GM21576 (cell line): ENCODE measurements at regions not wholly inside any gene's neighbourhood (a gene's known extent, or its start where the extent isn't known, plus 50 kb on each side); places are given as distances from the start of the nearest gene placed in this dataset.
"Not testable (repeated sequence)": the region's sequence is repeated elsewhere in the genome, so short reads cannot be mapped to it uniquely, and the experiment has no call there.

Source experiments
- ATAC-seq: cut with Tn5 transposase; IDR thresholded peaks from one replicate; pipeline ENCODE4 v1.9.1; 2021; ENCODE audit warnings: mild to moderate bottlenecking, moderate library complexity; ENCODE audit not compliant: unreplicated experiment

DNA sequence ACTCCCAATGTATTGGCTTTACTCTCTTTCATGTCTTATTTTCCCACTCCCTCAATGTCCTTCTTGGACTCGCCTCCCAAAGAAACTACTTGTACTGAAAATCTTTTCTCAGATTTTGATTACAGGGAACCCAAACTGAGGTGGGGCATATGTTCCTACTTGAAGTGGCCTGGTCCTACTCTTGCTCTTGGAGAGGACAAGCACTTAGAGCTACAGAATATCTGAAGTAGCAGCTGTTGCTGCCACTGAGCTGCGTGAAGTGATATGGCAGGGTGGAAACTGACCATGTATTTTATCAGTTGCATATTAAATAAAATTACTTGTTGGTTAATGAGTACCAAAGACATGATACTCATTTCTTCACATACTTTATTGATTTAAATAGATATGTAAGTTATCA is 129.5 kb downstream of the TSEN15 start:
- ATAC-seq: no peak

DNA sequence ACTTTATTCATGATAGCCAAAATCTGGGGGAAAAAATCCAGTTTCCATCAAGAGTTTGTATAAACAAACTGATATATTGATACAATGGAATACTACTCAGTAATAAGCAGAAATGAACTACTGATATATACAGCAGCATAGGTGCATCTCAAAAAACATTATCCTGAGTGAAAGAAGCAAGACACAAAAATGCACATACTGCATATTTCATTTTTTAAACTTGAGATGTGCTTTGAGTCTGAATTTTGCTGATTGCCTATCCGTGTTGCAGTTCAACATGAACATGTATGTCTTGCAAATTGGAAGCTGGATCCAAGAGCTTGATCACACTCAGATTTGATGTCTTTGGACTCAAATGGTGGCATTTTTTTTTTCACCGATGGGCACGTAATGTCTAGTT is 132.4 kb downstream of the TSEN15 start:
- no peak for ATAC-seq

DNA sequence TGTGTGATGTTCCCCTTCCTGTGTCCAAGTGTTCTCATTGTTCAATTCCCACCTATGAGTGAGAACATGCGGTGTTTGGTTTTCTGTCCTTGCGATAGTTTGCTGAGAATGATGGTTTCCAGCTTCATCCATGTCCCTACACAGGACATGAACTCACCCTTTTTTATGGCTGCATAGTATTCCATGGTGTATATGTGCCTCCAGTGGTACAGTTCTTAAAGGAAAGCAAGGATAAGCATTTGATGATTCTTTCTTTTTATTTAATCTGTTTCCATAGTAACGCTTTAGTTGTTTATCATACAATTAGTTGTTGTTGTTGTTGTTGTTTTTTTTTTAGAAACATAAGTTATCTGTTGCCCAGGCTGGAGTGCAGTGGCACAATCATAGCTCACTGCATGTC is 133.1 kb downstream of the TSEN15 start:
- not testable (repeated sequence) for ATAC-seq

DNA sequence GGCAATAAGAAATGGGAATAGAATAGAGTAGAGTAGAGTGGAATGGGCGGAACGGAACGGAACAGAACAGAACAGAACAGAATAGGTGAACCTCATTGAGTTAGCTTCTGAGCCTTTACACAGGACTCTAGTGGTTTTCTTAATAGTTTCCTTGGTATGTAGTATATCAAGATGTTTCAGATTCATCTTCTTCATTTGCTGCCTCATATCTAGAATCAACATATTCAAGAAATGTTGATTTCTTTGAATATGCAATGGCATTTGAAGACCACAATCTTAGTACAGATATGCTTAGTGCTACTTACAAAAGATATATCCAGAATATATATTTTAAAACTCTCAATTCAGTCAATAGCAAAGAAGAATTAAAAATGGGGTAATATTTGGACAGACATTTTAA is 133.8 kb downstream of the TSEN15 start:
- ATAC-seq: no peak

DNA sequence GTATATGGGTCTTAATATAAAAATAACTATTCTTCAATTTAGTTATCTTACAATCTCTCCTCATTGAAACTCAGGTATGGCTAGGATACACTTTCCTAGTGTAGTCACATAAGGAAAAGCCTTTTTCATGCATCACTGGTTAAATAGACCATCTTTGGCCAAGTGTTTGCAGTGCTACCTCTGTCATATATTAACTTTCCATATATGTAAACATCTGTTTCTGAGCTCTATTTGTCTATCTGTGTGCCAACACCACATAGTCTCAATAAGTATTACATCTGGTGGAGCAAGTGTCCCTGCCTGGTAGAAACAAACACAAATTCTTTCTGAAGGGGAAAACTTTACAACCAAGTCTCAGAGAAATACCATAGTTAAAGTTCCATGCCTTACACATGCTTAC is 134.6 kb downstream of the TSEN15 start:
- no peak for ATAC-seq

DNA sequence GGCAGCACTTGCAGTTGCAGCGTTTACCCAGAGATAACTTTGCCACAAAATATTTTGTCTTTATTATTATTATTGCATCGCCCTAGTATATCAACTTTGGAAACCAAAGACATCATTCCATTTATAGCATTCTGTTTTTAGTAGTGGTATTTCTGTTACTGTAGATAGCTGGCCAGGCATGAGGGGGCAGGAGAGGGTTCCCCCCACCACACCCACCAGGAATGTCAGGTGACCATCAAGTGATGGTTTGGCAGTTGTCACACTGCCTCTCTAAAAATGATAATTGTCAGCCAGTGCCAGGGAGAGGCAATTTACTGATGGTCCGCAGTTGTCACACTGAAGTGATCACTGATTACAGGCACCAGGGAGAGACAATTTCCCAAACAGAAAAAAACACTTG is 135.6 kb downstream of the TSEN15 start:
- ATAC-seq: no peak

DNA sequence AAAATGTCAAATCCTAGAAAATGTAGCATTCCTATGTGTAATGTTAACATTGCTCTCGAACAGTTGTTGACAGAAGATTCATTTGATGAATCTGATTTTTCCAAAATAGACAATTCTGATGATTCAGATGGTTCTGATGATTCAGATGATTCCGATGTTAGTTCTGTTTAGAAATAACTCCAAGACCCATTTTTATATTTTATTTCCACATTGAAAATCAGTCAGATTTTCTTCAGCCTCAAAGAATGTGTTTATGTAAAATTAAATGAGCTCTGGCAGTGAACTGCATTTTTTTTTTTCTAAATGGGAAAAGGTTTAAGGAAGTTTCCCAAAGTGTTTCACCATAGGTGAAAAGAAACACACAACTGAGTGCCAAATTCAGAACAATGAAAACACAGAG is 136.5 kb downstream of the TSEN15 start:
- no peak for ATAC-seq

DNA sequence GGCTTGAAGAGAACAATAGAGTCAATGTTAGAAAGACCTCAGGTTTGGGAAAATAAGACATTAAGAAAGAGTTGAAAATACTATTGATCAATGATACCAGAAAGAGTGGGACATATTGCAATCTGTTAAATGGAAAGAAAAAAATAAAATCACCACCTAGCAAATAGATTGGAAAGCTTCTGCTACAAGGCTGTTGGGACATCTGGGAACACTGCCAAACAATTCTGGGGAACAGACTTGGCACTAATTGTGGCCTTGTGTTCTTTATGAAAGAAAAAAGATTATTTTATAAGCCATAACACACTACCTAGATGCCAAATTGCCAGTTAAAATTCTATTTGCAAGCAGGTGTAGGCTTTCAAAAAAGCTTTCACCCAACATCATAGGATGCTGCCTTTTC is 137.8 kb downstream of the TSEN15 start:
- no peak for ATAC-seq

DNA sequence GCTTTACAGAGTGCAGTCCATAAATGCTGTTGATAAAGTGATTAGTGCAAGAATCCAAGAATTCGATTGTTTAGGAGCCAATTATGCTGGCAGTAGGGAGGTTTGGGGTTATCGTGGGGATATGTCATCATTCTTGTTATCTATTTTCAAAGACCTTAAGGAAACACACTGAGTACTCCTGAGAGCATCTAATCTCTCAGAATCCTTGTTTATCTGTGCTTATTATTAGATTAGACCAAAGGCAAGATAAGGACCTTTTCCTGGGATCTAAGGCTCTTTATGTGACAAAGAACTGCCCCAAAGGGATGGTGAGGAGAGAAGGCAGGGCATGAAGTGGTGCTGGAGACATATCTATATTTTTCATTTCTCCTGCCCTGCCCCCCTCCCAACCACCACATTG is 139.1 kb downstream of the TSEN15 start:
- ATAC-seq: no peak

DNA sequence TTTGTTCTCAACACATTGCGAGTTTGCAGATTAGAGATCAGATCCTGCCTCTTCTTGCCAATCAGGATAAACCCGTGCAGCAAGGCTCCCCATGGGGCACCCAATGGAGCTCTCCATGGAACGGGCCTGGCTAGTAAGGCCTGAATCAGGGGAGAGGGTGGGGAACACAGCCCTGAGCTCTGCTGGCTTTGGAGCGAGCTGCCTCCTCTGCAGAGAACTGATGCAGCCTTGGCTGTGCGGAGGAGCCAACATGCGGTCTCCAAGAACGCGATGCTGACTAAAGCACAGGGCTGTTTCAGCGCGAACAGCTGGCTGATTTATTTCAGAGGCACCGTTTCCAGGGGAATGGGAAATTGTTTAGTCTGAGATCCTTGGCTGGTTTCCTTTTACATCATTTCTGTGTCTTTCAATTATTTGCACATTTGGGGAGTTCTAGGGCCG is 139.7 kb downstream of the TSEN15 start:
- no peak for ATAC-seq

DNA sequence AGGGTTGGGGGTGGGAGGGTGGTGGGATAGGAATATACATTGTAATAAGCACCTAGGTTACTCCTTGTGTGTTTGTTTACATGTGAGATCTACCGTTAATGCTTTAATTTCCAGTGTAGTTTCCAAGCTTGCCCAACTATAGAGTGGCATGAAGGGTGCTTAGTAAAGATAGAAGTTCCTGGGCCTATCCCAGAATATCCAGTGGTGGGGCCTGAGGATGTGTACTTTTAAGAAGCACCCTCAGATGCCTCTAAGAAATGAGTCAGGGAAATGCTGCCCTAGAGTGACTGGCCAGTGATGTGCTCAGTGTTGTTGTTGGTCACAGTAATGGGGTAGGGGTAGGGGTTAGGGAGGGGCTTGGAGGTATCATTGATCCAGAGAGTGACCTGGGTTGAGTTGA is 141.3 kb downstream of the TSEN15 start:
- no peak for ATAC-seq

DNA sequence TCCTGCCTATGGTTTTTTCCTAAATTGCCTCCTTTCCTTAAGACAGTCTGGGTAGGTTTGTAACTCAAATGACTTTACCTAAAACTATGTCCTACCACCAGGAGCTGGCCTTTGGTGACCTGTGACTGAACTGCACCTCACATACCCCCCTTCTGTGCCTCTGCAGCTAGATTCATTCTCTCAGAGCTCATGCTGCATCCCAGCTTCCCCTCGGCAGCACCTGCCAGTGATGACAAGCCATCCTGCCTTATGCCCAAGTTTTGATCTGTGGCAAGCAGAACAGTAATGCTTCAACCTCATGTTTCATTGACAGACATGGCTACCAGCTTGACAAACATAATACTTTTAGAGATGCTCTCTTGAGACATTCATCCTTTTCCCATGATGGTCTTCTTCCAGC is 141.9 kb downstream of the TSEN15 start:
- ATAC-seq: no peak

DNA sequence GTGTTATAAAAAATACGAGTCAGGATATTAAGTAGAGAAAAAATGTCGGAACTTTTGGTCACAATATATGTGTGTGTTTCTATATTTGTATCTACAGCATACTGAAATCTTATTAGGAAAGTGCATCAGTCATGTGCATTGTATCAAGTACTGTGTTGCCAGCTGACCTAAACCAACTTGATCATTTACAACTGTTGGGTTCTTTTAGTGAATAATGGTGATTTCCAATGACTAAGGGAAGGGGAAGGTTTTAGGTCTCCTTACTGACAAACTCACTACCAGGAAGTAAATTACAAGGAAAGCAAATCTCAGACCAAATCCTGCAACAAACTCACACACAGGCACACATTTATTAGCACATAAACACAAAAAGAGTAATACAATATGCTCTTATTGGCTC is 142.7 kb downstream of the TSEN15 start:
- no peak for ATAC-seq

DNA sequence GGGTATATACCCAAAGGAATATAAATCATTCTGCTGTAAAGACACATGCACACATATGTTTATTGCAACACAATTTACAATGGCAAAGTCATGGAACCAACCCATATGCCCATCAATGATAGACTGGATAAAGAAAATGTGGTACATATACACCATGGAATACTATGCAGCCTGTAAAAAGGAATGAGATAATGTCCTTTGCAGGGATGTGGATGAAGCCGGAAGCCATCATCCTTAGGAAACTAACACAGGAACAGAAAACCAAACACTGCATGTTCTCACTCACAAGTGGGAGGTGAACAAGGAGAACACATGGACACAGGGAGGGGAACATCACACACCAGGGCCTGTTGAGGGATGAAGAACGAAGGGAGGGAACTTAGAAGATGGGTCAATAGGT is 144.2 kb downstream of the TSEN15 start:
- ATAC-seq: not testable (repeated sequence)

DNA sequence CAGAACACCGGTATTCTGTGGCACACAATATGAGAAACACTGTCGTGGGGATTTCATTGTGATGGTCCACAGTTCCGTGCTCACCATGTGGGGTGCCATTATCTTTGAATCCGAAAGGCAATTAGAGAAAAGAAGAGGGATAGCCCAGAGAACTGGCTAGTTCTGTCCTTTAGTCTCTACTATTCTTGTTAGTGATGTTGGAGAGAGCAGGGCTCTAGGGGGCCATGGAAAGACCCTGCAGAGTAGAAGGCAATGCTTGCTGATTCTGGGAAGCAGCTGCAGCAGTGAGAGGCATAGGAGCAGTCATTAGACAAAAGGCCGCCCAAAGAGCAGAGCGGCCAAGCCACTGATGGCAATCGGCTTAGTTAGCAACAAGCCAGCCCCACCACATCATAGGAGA is 146.3 kb downstream of the TSEN15 start:
- ATAC-seq: no peak

DNA sequence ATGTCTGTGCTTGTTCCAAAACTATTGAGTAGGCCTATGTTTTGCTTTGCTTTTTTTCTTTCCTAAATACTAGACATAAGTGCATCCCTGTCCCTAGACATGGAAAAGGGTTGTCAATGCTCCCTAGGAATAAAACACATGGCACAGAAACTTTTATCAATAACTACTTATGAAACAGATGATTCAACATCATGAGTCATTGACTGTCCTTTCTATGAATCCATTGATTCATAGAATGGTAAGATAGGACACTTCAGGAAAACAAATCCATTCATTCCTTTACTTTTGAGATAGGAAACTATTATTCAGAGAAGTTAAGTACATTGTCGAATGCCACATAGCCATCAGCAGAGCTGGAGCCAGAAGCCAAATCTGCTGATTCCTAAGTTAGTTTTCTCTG is 147.5 kb downstream of the TSEN15 start:
- no peak for ATAC-seq

DNA sequence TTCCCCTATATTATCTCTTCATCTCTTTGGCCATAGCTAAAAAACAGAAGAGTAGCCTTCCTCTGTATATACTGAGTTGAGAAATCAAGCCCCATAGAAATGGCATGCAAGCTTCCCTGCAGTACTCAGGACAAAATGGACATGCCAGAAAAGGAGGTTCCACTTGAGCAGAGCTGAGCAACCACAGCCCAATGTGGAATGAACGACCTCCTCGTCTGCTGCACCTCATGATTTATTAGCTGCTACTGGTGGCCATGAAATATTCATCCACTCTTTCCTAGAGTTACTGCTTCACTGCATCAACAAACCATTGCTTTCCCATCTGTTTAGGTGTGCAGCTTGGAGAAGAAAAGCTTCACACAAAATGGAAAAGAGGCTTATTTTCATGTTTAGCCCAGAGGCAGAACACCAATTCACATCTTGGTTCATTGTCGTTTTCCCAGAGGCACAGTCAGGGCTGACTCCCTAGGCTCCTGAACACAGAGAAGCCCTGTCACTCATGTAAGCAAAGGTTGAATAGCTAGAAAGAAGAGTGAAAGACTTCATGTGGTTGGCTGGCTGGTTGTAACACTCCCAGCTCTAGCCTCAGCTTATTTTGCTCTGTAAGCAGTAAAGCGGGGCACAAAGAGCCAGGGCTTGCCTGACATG is 148.0 kb downstream of the TSEN15 start:
- no peak for ATAC-seq

DNA sequence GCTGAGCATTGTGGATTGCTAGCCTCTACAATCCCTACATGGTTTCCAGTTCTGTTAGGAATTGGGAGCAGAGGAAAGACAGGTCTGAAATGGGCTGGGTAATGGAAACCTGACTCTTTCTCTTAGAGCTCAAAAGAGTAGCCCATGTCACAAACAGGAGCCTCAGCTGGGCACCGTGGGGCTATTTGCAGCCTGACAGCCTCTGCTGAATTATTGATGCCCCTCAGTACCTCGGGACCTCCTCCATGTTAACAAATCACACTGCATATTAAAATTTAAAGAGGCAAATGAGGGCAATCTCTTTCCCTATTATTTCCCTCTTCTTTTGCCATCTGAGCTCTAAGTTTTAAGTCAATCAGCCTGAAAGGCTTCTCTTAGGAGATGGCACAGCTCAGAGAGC is 157.1 kb downstream of the TSEN15 start:
- ATAC-seq: no peak

DNA sequence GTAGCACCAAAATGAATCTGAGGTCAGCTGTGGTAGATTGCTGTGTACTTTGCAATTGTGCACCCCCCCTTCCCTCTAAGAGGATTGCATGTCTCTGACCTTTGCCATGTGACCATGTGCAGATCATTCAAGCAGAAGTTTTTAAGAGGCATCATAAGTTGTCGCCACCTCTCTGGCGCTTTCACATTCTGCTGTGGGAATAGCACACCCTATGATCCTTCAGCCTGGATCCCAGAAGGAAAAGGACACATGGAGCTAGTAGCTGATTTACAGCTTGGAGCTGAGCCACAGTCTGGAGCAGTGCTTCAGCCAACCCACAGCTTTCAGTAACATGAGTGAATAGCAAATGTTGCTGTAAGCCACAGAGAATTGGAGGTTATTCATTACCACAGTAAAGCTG is 158.5 kb downstream of the TSEN15 start:
- no peak for ATAC-seq

DNA sequence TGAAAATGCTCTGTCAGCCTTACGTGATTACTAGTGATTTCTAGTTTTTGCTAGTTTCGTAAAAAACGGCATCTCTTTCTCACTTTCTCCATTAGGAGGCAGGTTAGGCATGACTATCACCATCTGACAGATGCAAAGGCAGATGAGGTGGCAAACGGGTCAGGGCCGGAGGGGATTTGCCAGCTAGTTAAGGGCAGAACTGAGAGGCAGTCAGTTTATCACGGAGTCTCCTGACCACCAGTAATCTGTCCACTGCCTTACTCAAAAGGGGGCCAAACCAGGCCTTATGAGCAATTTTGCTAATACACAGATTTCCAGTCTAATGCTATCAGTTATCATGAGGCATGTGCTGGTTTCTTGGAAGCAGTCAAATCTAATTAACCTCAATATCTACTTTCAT is 159.3 kb downstream of the TSEN15 start:
- no peak for ATAC-seq

DNA sequence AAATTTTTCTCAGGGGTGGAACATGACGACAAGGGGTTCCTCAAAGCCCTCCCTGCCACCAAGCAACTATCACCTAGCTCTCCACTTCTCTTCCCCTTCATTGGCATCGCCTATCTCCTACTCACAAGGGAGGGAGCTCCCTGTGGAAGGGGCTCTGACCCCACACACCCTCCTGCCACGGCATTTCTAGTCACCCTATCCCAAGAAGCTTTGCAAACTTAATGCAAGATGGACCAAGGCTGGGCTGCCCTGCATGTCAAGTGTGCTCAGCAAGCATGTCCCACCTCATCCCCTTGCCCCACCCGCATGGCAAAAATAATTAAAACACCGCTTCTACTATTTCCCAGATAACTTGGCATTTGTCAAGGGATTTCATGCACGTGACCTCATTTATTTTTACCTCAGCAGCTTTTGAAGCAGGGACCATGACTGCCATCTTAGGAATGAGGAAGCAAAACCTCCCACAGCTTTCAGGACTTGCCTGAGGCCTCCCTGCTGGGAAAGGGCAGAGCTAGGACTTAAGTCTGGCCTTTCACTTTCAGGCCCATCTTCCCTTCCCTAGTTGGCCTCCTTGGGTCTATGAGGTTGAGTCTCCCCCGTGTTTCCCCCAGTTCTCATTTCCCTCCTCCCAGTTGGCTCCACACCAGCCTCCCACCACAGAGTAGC is 161.3 kb downstream of the TSEN15 start:
- ATAC-seq: no peak

DNA sequence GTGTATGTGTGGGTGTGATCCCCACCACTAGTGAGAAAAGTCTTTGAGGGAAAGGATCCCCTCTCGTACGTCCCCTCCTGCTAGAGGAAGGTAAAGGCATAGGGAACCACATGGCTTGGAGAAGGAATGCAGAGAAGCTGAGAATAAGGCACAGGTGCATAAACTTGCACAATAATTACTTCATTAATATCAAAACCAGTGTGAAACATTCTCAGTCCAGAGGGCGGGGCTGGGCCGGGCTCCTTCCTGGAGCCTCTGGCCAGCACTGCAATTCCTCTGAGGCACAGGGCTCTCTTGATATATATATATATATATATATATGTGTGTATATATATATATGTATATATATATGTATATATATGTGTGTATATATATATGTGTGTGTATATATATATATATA is 162.6 kb downstream of the TSEN15 start:
- no peak for ATAC-seq
